ENCODE measurements at regions not wholly inside any gene's neighbourhood (a gene's known extent, or its start where the extent isn't known, plus 50 kb on each side); places are given as distances from the start of the nearest gene placed in this dataset.

GRCh38 chr2:183250472-183250871 is 126.2 kb downstream of the NUP35 start:
- Histone ChIP-seq H3K9me1 (replicated peaks; ENCODE audit: control insufficient read depth, extremely low read depth, insufficient read depth, low read length) (no peaks in the 10 kb centered on the region), H3K27ac (ENCODE audit: insufficient read depth, low read depth, low read length) (no peak overlapping the region), H4K20me1 (replicated peaks; ENCODE audit: control insufficient read depth, extremely low read depth, insufficient read depth, low read length) (no peaks in the 10 kb centered on the region), H3K4me3 (replicated peaks in 1 of 3; ENCODE audit: insufficient read depth in 1 of 3, low read depth in 1 of 3, low read length in 3 of 3) (no peak overlapping the region), H3K9ac (replicated peaks; ENCODE audit: extremely low read depth, insufficient read depth, low read length) (no peak overlapping the region), H3K4me1 (ENCODE audit: control insufficient read depth, extremely low read depth, insufficient read depth, low read length) (no peaks in the 10 kb centered on the region), H3K4me2 (ENCODE audit: insufficient read depth, low read length) (no peak overlapping the region), H2AFZ (ENCODE audit: low read depth, low read length) (no peak overlapping the region), H3K36me3 (ENCODE audit: control insufficient read depth in 2 of 2, extremely low read depth in 1 of 2, insufficient read depth in 2 of 2, low read length in 2 of 2) (no peaks in the 10 kb centered on the region), H3K9me3 (replicated peaks; ENCODE audit: control insufficient read depth, insufficient read depth, low read length) (no peaks in the 10 kb centered on the region), H3K79me2 (ENCODE audit: control insufficient read depth, insufficient read depth, low read length) (no peaks in the 10 kb centered on the region), H3K27me3 (ENCODE audit: control insufficient read depth in 2 of 2, insufficient read depth in 2 of 2, low read length in 2 of 2) (no peaks in the 10 kb centered on the region)
- TF ChIP-seq EZH2 (IDR thresholded peaks at IDR 0.05; ENCODE audit: borderline replicate concordance, low read depth, low read length, severe bottlenecking): no peak
- TF ChIP-seq GATA2 (IDR thresholded peaks at IDR 0.05; ENCODE audit: insufficient read depth, insufficient read length, low read depth, low read length): no peak
- TF ChIP-seq POLR2AphosphoS5 (IDR thresholded peaks at IDR 0.05; ENCODE audit: insufficient read depth, low read depth, low read length): no peak
- TF ChIP-seq JUN (IDR thresholded peaks at IDR 0.05; ENCODE audit: borderline replicate concordance, insufficient read depth, insufficient read length, low read depth): no peak
- TF ChIP-seq MAX (IDR thresholded peaks at IDR 0.05; ENCODE audit: insufficient read depth, insufficient read length): no peak
- TF ChIP-seq MYC (IDR thresholded peaks at IDR 0.05; ENCODE audit: low read depth, low read length): no peak
- no peak for TF ChIP-seq CTCF (IDR thresholded peaks at IDR 0.05; ENCODE audit: extremely low read depth in 1 of 2, insufficient read depth in 1 of 2, low read depth in 1 of 2, low read length in 2 of 2)
- no peak for TF ChIP-seq POLR2A (IDR thresholded peaks at IDR 0.05; ENCODE audit: low read depth, low read length)
- TF ChIP-seq FOS (IDR thresholded peaks at IDR 0.05; ENCODE audit: borderline replicate concordance, insufficient read depth, low read length): no peak
- intact Hi-C loops (cut with micrococcal nuclease) (no loop called here), dilution Hi-C loops (cut with MboI; ENCODE audit: extremely low pct_ligation_motif_present, low sequenced_read_pairs) (no loop called here)
- no peak for DNase-seq (ENCODE audit: low read depth, low spot score)
- no TSS peak for BruUV-seq (replicated peaks)
- CTCF ChIA-PET: interaction anchor here (2.1 to 7.4 kb wide), 3 partner anchors 45 to 1346 kb away, joined by 10 to 340 read pairs (median 23); no protein-coding TSS in a partner anchor
- no peak for FAIRE-seq
- POLR2A ChIA-PET: no interaction called here

Data from endothelial cell of umbilical vein (primary cell).